Uterus (tissue), 2 donors: ENCODE measurements at regions not wholly inside any gene's neighbourhood (a gene's known extent, or its start where the extent isn't known, plus 50 kb on each side); places are given as distances from the start of the nearest gene placed in this dataset.

Experiments
- CTCF ChIP-seq, 4 experiments: fragments of 200-600 bp in 2 of 4; fragments of 450-650 bp in 2 of 4; sonication (generic) in 2 of 4; IDR thresholded peaks; one replicate each; pipeline ENCODE4 v1.5.1; 2016 to 2019; ENCODE audit warnings: antibody characterized with exemption in 4 of 4, mild to moderate bottlenecking in 2 of 4, moderate library complexity in 1 of 4
- POLR2A ChIP-seq, 2 donors: fragments of 450-650 bp; IDR thresholded peaks; one replicate each; pipeline ENCODE4 v1.6.1; 2016; ENCODE audit warnings: antibody characterized with exemption in 2 of 2, mild to moderate bottlenecking in 1 of 2, moderate library complexity in 1 of 2

DNA sequence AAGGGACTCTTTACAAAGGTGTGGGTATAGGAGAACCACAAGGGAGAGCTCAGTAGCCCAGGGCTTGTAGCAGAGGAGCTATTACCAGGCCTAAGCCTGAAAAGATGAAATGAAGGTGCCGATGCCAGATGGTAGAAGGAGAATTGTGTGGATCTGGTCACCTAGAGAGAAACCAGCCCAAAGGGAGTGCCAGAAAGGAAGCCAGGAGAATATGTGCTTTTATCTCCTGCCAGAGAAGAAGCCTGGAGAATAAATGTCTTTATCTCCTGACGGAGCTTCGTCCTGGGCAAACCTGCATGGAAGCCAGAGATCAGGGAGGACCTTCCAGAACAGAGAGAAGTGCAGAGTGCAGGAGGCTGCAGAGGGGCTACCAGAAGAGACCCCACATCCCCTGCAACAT lies 142.6 kb downstream of the MED10 start:
- no peak for TF ChIP-seq CTCF (IDR thresholded peaks at IDR 0.05)
- TF ChIP-seq POLR2A (IDR thresholded peaks at IDR 0.05): no peak
